Endothelial cell (in vitro differentiated cells): ENCODE measurements at regions not wholly inside any gene's neighbourhood (a gene's known extent, or its start where the extent isn't known, plus 50 kb on each side); places are given as distances from the start of the nearest gene placed in this dataset.

Source experiments
- DNase-seq: peaks from one replicate; pipeline ENCODE4 v3.0.0; 2021; ENCODE audit warnings: low spot score
- H3K27ac Mint-ChIP-seq: one replicate; pipeline ENCODE4 v1.8.0; 2021; ENCODE audit warnings: mixed read lengths, inconsistent platforms; ENCODE audit not compliant: unreplicated experiment
- H3K27me3 Mint-ChIP-seq: one replicate; pipeline ENCODE4 v1.8.0; 2021; ENCODE audit warnings: mild to moderate bottlenecking, moderate library complexity, mixed read lengths, inconsistent platforms; ENCODE audit not compliant: unreplicated experiment
- H3K36me3 Mint-ChIP-seq: one replicate; pipeline ENCODE4 v1.8.0; 2021; ENCODE audit warnings: mild to moderate bottlenecking, low read depth, mixed read lengths, inconsistent platforms; ENCODE audit not compliant: unreplicated experiment
- H3K4me1 Mint-ChIP-seq: one replicate; pipeline ENCODE4 v1.8.0; 2021; ENCODE audit warnings: mild to moderate bottlenecking, mixed read lengths, inconsistent platforms; ENCODE audit not compliant: unreplicated experiment
- H3K4me3 Mint-ChIP-seq: one replicate; pipeline ENCODE4 v1.8.0; 2021; ENCODE audit warnings: mild to moderate bottlenecking, mixed read lengths, inconsistent platforms; ENCODE audit not compliant: unreplicated experiment
- H3K9me3 Mint-ChIP-seq: one replicate; pipeline ENCODE4 v1.8.0; 2021; ENCODE audit warnings: mixed read lengths, inconsistent platforms; ENCODE audit not compliant: unreplicated experiment
- CTCF ChIP-seq: fragments of 200-600 bp; sonication (generic); IDR thresholded peaks from one replicate; pipeline ENCODE4 v1.5.0; 2021; ENCODE audit warnings: antibody characterized with exemption; ENCODE audit not compliant: unreplicated experiment

GRCh38 chr4:85092943-85093342 is 126.5 kb upstream of the WDFY3 start:
- DNase-seq: no peak
- peaks cover 11% of the 10 kb centered on the region for H3K4me1 Mint-ChIP-seq
- TF ChIP-seq CTCF: no peak
- peaks cover 11% of the 10 kb centered on the region for H3K9me3 Mint-ChIP-seq
- H3K27ac Mint-ChIP-seq: no peak overlapping the region
- peaks cover 10% of the 10 kb centered on the region for H3K36me3 Mint-ChIP-seq
- H3K27me3 Mint-ChIP-seq: no peaks in the 10 kb centered on the region
- no peak overlapping the region for H3K4me3 Mint-ChIP-seq

DNA sequence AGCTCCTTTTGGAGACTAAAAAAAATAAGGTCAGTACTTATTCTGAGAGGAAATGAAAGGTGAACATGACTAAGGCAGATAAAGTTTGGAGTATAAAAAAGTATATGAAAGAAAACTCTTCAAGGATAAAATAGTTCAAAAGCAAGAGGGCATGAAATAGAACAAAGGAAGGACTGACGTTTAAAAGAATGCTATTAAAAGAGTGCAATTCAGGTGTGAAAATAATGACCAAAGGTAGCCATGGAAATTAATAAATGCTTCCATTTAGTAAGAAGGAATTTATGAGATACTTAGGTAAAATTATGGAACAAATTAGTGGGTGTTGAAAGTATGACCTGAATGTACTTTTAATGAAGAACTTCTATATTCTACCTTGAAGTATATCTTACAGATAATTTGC is 128.2 kb upstream of the WDFY3 start:
- Mint-ChIP-seq H3K4me1 (peaks cover 11% of the 10 kb centered on the region), H3K4me3 (no peak overlapping the region), H3K27me3 (no peaks in the 10 kb centered on the region), H3K9me3 (peaks cover 6% of the 10 kb centered on the region), H3K36me3 (peaks cover 3% of the 10 kb centered on the region), H3K27ac (no peak overlapping the region)
- DNase-seq: no peak
- no peak for TF ChIP-seq CTCF

DNA sequence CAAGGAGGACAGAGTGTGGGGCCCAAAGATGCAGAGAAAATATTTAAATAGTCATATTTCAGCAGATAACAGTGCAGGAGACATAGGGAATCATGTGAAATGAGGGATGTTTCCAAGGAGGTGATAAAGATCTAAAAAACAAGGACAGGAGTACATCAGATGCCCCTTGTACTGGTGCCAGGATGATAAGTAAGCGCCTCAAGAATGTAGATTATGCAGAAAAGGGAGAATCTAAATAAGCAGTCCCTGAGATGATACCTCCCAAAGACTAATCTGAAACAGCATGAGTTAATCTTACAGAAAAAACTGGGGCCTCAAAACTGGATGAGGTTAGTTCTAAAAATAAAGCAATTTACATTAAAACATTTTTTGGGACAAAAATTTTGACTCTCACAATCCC is 136.1 kb upstream of the WDFY3 start:
- H3K27ac Mint-ChIP-seq: no peak overlapping the region
- no peak for DNase-seq
- no peaks in the 10 kb centered on the region for H3K27me3 Mint-ChIP-seq
- no peak for TF ChIP-seq CTCF
- no peak overlapping the region for H3K4me3 Mint-ChIP-seq
- no peaks in the 10 kb centered on the region for H3K4me1 Mint-ChIP-seq
- H3K9me3 Mint-ChIP-seq: peaks cover 4% of the 10 kb centered on the region
- no peaks in the 10 kb centered on the region for H3K36me3 Mint-ChIP-seq

DNA sequence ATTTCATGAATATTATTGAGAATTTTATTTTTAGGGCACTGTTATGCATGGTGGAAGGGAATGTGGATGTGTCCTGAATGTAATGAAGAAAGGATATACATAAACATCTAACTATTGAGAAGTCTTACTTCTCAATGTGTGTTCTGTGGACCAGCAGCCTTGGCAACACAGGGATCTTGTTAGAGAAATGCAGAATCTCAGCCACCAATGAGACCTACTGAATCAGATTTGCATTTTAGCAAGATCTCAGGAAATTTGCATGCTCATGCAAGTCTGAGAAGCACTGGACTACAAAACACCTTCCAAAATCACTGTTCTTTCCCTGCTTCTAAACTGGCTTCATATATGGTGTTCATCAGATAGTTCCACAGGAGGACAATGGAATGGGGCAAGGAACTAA is 139.7 kb upstream of the WDFY3 start:
- Mint-ChIP-seq H3K36me3 (no peaks in the 10 kb centered on the region), H3K27me3 (no peaks in the 10 kb centered on the region), H3K4me1 (no peaks in the 10 kb centered on the region), H3K27ac (no peak overlapping the region), H3K4me3 (no peak overlapping the region), H3K9me3 (no peaks in the 10 kb centered on the region)
- DNase-seq: no peak
- TF ChIP-seq CTCF: no peak

DNA sequence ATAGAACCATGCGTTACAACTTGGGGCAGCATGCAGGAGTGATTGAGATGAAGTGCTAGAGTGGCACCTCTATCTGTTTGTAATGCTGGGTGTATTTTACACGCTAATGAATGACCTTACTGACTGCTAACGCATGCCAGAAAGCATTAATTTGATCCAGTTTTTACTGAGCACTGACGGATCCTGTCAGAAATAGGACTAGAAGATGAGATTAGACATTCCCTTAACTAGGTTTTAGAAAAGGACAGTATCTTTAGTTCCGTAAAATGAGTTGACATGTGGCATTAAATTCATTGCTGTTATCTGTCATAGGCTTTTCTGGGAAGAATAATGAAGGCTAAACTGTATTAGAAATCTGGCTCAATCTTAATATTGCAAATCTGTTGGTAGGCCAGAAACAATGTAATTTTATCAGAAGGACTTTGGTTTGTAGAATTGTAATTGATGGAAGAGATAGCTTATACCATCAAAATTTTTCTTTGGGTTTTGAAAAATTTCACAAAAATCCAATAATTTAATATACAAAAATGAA is 140.4 kb upstream of the WDFY3 start:
- DNase-seq: no peak
- Mint-ChIP-seq H3K4me3 (no peak overlapping the region), H3K4me1 (no peaks in the 10 kb centered on the region), H3K36me3 (no peaks in the 10 kb centered on the region), H3K9me3 (no peaks in the 10 kb centered on the region), H3K27ac (no peak overlapping the region), H3K27me3 (no peaks in the 10 kb centered on the region)
- no peak for TF ChIP-seq CTCF
